Peyer's patch (tissue), 4 donors: ENCODE measurements at regions not wholly inside any gene's neighbourhood (a gene's known extent, or its start where the extent isn't known, plus 50 kb on each side); places are given as distances from the start of the nearest gene placed in this dataset.

Source experiments
- DNase-seq, 3 donors: peaks; one replicate each; pipeline ENCODE4 v3.0.0-alpha.2; 2017 to 2019
- H3K27ac ChIP-seq, 4 donors: fragments of 200-600 bp; sonication (generic); one replicate each; pipeline ENCODE4 v1.5.1; 2016 to 2019
- H3K27me3 ChIP-seq, 2 donors: fragments of 200-600 bp; sonication (generic); one replicate each; pipeline ENCODE4 v1.5.1; 2019
- H3K36me3 ChIP-seq, 3 donors: fragments of 200-600 bp; sonication (generic); one replicate each; pipeline ENCODE4 v1.5.1; 2016 to 2019
- H3K4me1 ChIP-seq, 4 donors: fragments of 200-600 bp; sonication (generic); one replicate each; pipeline ENCODE4 v1.5.1; 2016 to 2019
- H3K4me3 ChIP-seq, 4 donors: fragments of 200-600 bp; sonication (generic); 1 replicate in 3 of 4; 2 replicates in 1 of 4; pipeline ENCODE4 v1.5.1; 2016 to 2019; ENCODE audit warnings: mild to moderate bottlenecking in 1 of 4
- H3K9me3 ChIP-seq, 4 donors: fragments of 200-600 bp; sonication (generic); one replicate each; pipeline ENCODE4 v1.5.1; 2016 to 2019; ENCODE audit warnings: mild to moderate bottlenecking in 1 of 4
- POLR2A ChIP-seq, 2 donors: fragments of 450-650 bp; IDR thresholded peaks; one replicate each; pipeline ENCODE4 v1.5.1; 2017; ENCODE audit warnings: antibody characterized with exemption in 2 of 2, mild to moderate bottlenecking in 2 of 2, moderate library complexity in 2 of 2
- TF ChIP-seq, protein P1 (sequence below), 6 experiments: fragments of 450-650 bp in 4 of 6; fragments of 200-600 bp in 2 of 6; sonication (generic) in 1 of 6; IDR thresholded peaks; one replicate each; pipeline ENCODE4 v1.5.1; 2017 to 2019; ENCODE audit warnings: antibody characterized with exemption in 6 of 6, mild to moderate bottlenecking in 3 of 6, moderate library complexity in 1 of 6

- no peaks in the 10 kb centered on the region for H3K36me3 ChIP-seq
- DNase-seq, result no peak
- no peak for TF ChIP-seq POLR2A (IDR thresholded peaks at IDR 0.05)
- TF ChIP-seq, protein P1, sequence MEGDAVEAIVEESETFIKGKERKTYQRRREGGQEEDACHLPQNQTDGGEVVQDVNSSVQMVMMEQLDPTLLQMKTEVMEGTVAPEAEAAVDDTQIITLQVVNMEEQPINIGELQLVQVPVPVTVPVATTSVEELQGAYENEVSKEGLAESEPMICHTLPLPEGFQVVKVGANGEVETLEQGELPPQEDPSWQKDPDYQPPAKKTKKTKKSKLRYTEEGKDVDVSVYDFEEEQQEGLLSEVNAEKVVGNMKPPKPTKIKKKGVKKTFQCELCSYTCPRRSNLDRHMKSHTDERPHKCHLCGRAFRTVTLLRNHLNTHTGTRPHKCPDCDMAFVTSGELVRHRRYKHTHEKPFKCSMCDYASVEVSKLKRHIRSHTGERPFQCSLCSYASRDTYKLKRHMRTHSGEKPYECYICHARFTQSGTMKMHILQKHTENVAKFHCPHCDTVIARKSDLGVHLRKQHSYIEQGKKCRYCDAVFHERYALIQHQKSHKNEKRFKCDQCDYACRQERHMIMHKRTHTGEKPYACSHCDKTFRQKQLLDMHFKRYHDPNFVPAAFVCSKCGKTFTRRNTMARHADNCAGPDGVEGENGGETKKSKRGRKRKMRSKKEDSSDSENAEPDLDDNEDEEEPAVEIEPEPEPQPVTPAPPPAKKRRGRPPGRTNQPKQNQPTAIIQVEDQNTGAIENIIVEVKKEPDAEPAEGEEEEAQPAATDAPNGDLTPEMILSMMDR (IDR thresholded peaks at IDR 0.05), result no peak
Observed at GRCh38 chrX:10352536-10352935, 195.8 kb downstream of the CLCN4 start.

GRCh38 chrX:10356979-10357378 lies 200.2 kb downstream of the CLCN4 start:
- Histone ChIP-seq H3K27me3 (no peaks in the 10 kb centered on the region), H3K4me1 (no peaks in the 10 kb centered on the region), H3K9me3 (no peaks in the 10 kb centered on the region), H3K27ac (no peak overlapping the region), H3K4me3 (no peak overlapping the region), H3K36me3 (no peaks in the 10 kb centered on the region)
- no peak for DNase-seq
- TF ChIP-seq POLR2A (IDR thresholded peaks at IDR 0.05), result no peak
- TF ChIP-seq, protein P1 (IDR thresholded peaks at IDR 0.05), result no peak

More at GRCh38 chrX:10352536-10352935, 195.8 kb downstream of the CLCN4 start:
- H3K27me3 ChIP-seq, result no peaks in the 10 kb centered on the region
- H3K4me3 ChIP-seq, result no peak overlapping the region
- H3K9me3 ChIP-seq, result no peaks in the 10 kb centered on the region
- H3K27ac ChIP-seq, result no peak overlapping the region
- no peaks in the 10 kb centered on the region for H3K4me1 ChIP-seq

GRCh38 chrX:10358958-10359357 lies 202.2 kb downstream of the CLCN4 start:
- TF ChIP-seq, protein P1 (IDR thresholded peaks at IDR 0.05), result no peak
- no peak for TF ChIP-seq POLR2A (IDR thresholded peaks at IDR 0.05)
- Histone ChIP-seq H3K27ac (no peak overlapping the region), H3K4me3 (no peak overlapping the region), H3K27me3 (no peaks in the 10 kb centered on the region), H3K9me3 (no peaks in the 10 kb centered on the region), H3K4me1 (no peaks in the 10 kb centered on the region), H3K36me3 (no peaks in the 10 kb centered on the region)
- no peak for DNase-seq

DNA sequence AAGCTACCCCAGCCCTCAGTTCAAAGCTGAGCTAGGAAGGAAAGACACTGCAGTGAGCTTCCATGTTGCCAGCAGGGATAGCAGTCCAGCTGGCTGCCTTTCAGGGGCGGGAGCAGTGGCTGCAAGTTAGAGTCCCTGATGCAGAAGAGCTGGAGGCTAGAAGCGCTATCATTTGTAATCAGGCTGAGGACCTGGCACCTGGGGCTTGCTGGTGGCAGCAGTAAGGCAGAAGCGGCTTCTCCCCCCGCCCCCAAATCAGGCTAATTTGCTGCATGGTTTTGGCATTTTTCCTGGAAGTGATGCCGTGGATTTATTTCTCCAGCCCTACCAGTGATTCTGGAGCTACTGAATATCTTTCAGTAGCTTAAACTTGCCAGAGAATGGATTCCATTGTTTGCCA lies 203.3 kb downstream of the CLCN4 start:
- Histone ChIP-seq H3K27me3 (no peaks in the 10 kb centered on the region), H3K4me3 (no peak overlapping the region), H3K36me3 (no peaks in the 10 kb centered on the region), H3K27ac (no peak overlapping the region), H3K9me3 (no peaks in the 10 kb centered on the region), H3K4me1 (no peaks in the 10 kb centered on the region)
- TF ChIP-seq, protein P1 (IDR thresholded peaks at IDR 0.05), result no peak
- no peak for TF ChIP-seq POLR2A (IDR thresholded peaks at IDR 0.05)
- no peak for DNase-seq

GRCh38 chrX:10365532-10366265 lies 208.9 kb downstream of the CLCN4 start:
- H3K4me3 ChIP-seq, result no peak overlapping the region
- H3K4me1 ChIP-seq, result no peaks in the 10 kb centered on the region
- no peaks in the 10 kb centered on the region for H3K27me3 ChIP-seq
- DNase-seq, result no peak
- H3K36me3 ChIP-seq, result no peaks in the 10 kb centered on the region
- no peak for TF ChIP-seq POLR2A (IDR thresholded peaks at IDR 0.05)
- TF ChIP-seq, protein P1 (IDR thresholded peaks at IDR 0.05), result no peak
- no peaks in the 10 kb centered on the region for H3K9me3 ChIP-seq
- no peak overlapping the region for H3K27ac ChIP-seq
